ENCODE measurements at regions not wholly inside any gene's neighbourhood (a gene's known extent, or its start where the extent isn't known, plus 50 kb on each side); places are given as distances from the start of the nearest gene placed in this dataset.

DNA sequence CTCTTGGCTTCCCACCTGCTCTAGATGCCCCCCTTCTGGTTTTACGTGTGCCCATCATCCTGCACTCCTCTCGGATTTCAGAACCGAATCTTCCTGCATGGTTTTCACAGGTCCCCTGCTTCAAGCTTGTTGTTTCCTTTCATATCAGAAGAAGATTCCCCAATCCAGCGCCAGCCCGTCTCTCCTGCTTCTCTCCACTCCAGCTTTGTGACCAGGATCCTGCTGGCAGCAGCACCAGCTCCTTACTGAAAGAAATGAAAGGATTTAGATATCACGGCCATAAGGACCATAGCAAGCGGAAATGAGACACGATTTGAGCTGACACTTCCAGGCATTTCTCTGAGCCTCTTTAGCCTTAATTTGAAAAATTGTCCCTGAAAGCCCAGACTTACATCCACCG, 180.3 kb upstream of the UBE3A start:
- no peaks in the 10 kb centered on the region for H3K79me2 ChIP-seq (ENCODE audit: control insufficient read depth, insufficient read depth, low read length)
- no peak for TF ChIP-seq MYC (IDR thresholded peaks at IDR 0.05; ENCODE audit: low read depth, low read length)
- no peak for TF ChIP-seq MAX (IDR thresholded peaks at IDR 0.05; ENCODE audit: insufficient read depth, insufficient read length)
- no peak for TF ChIP-seq EZH2 (IDR thresholded peaks at IDR 0.05; ENCODE audit: borderline replicate concordance, low read depth, low read length, severe bottlenecking)
- no peak for TF ChIP-seq JUN (IDR thresholded peaks at IDR 0.05; ENCODE audit: borderline replicate concordance, insufficient read depth, insufficient read length, low read depth)
- no peak for TF ChIP-seq POLR2AphosphoS5 (IDR thresholded peaks at IDR 0.05; ENCODE audit: insufficient read depth, low read depth, low read length)
- TF ChIP-seq POLR2A (IDR thresholded peaks at IDR 0.05; ENCODE audit: low read depth, low read length), result no peak
- no peak for TF ChIP-seq FOS (IDR thresholded peaks at IDR 0.05; ENCODE audit: borderline replicate concordance, insufficient read depth, low read length)
- no peak for TF ChIP-seq GATA2 (IDR thresholded peaks at IDR 0.05; ENCODE audit: insufficient read depth, insufficient read length, low read depth, low read length)
- no peak for TF ChIP-seq CTCF (IDR thresholded peaks at IDR 0.05; ENCODE audit: extremely low read depth in 1 of 2, insufficient read depth in 1 of 2, low read depth in 1 of 2, low read length in 2 of 2)
- no peak overlapping the region for H2AFZ ChIP-seq (ENCODE audit: low read depth, low read length)
- dilution Hi-C loops (cut with MboI; ENCODE audit: extremely low pct_ligation_motif_present, low sequenced_read_pairs) (no loop called here), intact Hi-C loops (cut with micrococcal nuclease) (no loop called here)
- no peaks in the 10 kb centered on the region for H3K9me1 ChIP-seq (replicated peaks; ENCODE audit: control insufficient read depth, extremely low read depth, insufficient read depth, low read length)
- no TSS peak for BruUV-seq (replicated peaks)
- H3K9me3 ChIP-seq (replicated peaks; ENCODE audit: control insufficient read depth, insufficient read depth, low read length), result peaks cover 11% of the 10 kb centered on the region
- CTCF ChIA-PET, result no interaction called here
- H3K27ac ChIP-seq (ENCODE audit: insufficient read depth, low read depth, low read length), result no peak overlapping the region
- POLR2A ChIA-PET, result no interaction called here
- H4K20me1 ChIP-seq (replicated peaks; ENCODE audit: control insufficient read depth, extremely low read depth, insufficient read depth, low read length), result no peaks in the 10 kb centered on the region
- no peak overlapping the region for H3K9ac ChIP-seq (replicated peaks; ENCODE audit: extremely low read depth, insufficient read depth, low read length)
- DNase-seq (ENCODE audit: low read depth, low spot score) (no peak), FAIRE-seq (no peak)
- no peak overlapping the region for H3K4me2 ChIP-seq (ENCODE audit: insufficient read depth, low read length)
- H3K4me1 ChIP-seq (ENCODE audit: control insufficient read depth, extremely low read depth, insufficient read depth, low read length), result no peaks in the 10 kb centered on the region
- H3K36me3 ChIP-seq (ENCODE audit: control insufficient read depth in 2 of 2, extremely low read depth in 1 of 2, insufficient read depth in 2 of 2, low read length in 2 of 2), result no peaks in the 10 kb centered on the region
- H3K27me3 ChIP-seq (ENCODE audit: control insufficient read depth in 2 of 2, insufficient read depth in 2 of 2, low read length in 2 of 2), result no peaks in the 10 kb centered on the region
- no peak overlapping the region for H3K4me3 ChIP-seq (replicated peaks in 1 of 3; ENCODE audit: insufficient read depth in 1 of 3, low read depth in 1 of 3, low read length in 3 of 3)
